ENCODE measurements at regions not wholly inside any gene's neighbourhood (a gene's known extent, or its start where the extent isn't known, plus 50 kb on each side); places are given as distances from the start of the nearest gene placed in this dataset.

GRCh38 chr1:193540511-193540910, 354.1 kb upstream of the B3GALT2 start:
- TF ChIP-seq POLR2A (IDR thresholded peaks at IDR 0.05; ENCODE audit: low read depth, low read length) (no peak), POLR2AphosphoS5 (IDR thresholded peaks at IDR 0.05; ENCODE audit: low read depth, low read length) (no peak), TAF1 (IDR thresholded peaks at IDR 0.05; ENCODE audit: low read depth, low read length) (no peak), SPI1 (IDR thresholded peaks at IDR 0.05; ENCODE audit: low read depth, low read length) (no peak), PAX5 (IDR thresholded peaks at IDR 0.05; ENCODE audit: insufficient read depth, low read length, severe bottlenecking) (no peak), POU2F2 (IDR thresholded peaks at IDR 0.05; ENCODE audit: low read depth, low read length) (no peak)
